Upper lobe of left lung (tissue), 6 donors: ENCODE measurements at regions not wholly inside any gene's neighbourhood (a gene's known extent, or its start where the extent isn't known, plus 50 kb on each side); places are given as distances from the start of the nearest gene placed in this dataset.
"Not testable (repeated sequence)": the region's sequence is repeated elsewhere in the genome, so short reads cannot be mapped to it uniquely, and the experiment has no call there.

ENCODE experiments used
- ATAC-seq, 2 donors: fragments of 200-7000 bp; cut with Tn5 transposase; one replicate each; pipeline ENCODE4 v1.9.1; 2022; ENCODE audit warnings: mild to moderate bottlenecking in 2 of 2, moderate library complexity in 2 of 2; ENCODE audit not compliant: low FRiP score in 2 of 2
- DNase-seq, 2 donors: peaks; one replicate each; pipeline ENCODE4 v3.0.0-alpha.2; 2019 to 2020
- H3K27ac ChIP-seq, 4 donors: fragments of 200-600 bp; sonication (generic); one replicate each; pipeline ENCODE4 v1.5.1; 2016 to 2019
- H3K27me3 ChIP-seq, 4 donors: fragments of 200-600 bp; sonication (generic); one replicate each; pipeline ENCODE4 v1.5.1; 2017 to 2019
- H3K36me3 ChIP-seq, 4 donors: fragments of 200-600 bp; sonication (generic); one replicate each; pipeline ENCODE4 v1.5.1; 2016 to 2019
- H3K4me1 ChIP-seq, 4 donors: fragments of 200-600 bp; sonication (generic); one replicate each; pipeline ENCODE4 v1.5.1; 2018 to 2019
- H3K4me3 ChIP-seq, 4 donors: fragments of 200-600 bp; sonication (generic); one replicate each; pipeline ENCODE4 v1.5.1; 2017 to 2019; ENCODE audit warnings: mild to moderate bottlenecking in 2 of 4, moderate library complexity in 1 of 4
- H3K9me3 ChIP-seq, 4 donors: fragments of 200-600 bp; sonication (generic); one replicate each; pipeline ENCODE4 v1.5.1; 2018 to 2019
- CTCF ChIP-seq, 6 experiments: fragments of 450-650 bp in 4 of 6; fragments of 200-600 bp in 2 of 6; sonication (generic) in 2 of 6; IDR thresholded peaks; one replicate each; pipeline ENCODE4 v1.5.1; 2016 to 2019; ENCODE audit warnings: antibody characterized with exemption in 6 of 6
- EP300 ChIP-seq, 4 donors: sonication (generic); formaldehyde crosslinking; IDR thresholded peaks; one replicate each; pipeline ENCODE4 v1.5.1; 2017; ENCODE audit warnings: antibody characterized with exemption in 4 of 4, control low read depth in 2 of 4
- POLR2A ChIP-seq, 4 donors: fragments of 450-650 bp; IDR thresholded peaks; one replicate each; pipeline ENCODE4 v1.5.1; 2016 to 2017; ENCODE audit warnings: antibody characterized with exemption in 4 of 4, mild to moderate bottlenecking in 2 of 4
- POLR2AphosphoS5 ChIP-seq, 2 donors: sonication (generic); formaldehyde crosslinking; IDR thresholded peaks; one replicate each; pipeline ENCODE4 v1.5.1; 2017; ENCODE audit warnings: antibody characterized with exemption in 2 of 2
- WGBS, 2 donors: methylation state at CpG; one replicate each; pipeline ENCODE4 v1.1.5; 2017 to 2018; 5-methylcytosine and 5-hydroxymethylcytosine counted together
- donor health status: DM: no; HTN: no; CAD: no; lungs with moderate emphysema.
- donor health status: DM: no; HTN: yes; CAD: no; lungs with severe emphysema.

DNA sequence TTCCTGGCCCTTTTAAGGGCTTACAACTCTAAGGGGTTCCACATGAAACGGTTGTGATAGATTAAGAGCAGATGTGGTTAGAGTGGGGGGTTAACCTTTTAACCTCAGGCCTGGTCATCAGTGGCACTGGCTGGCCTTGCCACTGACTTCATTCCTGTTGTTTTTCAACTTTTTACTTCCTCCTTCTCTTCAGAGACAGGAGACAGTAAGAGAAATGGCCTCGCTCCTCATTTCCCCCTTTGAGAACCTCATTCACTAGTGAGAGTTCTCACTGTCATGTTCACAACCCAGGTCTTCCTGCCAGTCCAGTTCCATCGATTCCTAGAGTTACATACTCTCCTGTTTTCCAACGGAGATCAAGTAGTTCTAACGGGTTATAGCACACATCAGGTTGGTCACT lies 101.6 kb upstream of the SLC1A4 start:
- no peaks in the 10 kb centered on the region for H3K4me1 ChIP-seq
- 95 to 97% methylated on average over 5 of the region's 5 CpGs for WGBS, 2 donors
- H3K9me3 ChIP-seq, result peaks cover 0 to 8% (median 0%) of the 10 kb centered on the region in 4 donors
- no peaks in the 10 kb centered on the region for H3K36me3 ChIP-seq
- no peak overlapping the region for H3K4me3 ChIP-seq
- no peak for ATAC-seq
- no peak overlapping the region for H3K27ac ChIP-seq
- DNase-seq, result no peak
- TF ChIP-seq CTCF (IDR thresholded peaks at IDR 0.05) (no peak), EP300 (IDR thresholded peaks at IDR 0.05) (no peak), POLR2A (IDR thresholded peaks at IDR 0.05) (no peak)
- H3K27me3 ChIP-seq, result no peaks in the 10 kb centered on the region

DNA sequence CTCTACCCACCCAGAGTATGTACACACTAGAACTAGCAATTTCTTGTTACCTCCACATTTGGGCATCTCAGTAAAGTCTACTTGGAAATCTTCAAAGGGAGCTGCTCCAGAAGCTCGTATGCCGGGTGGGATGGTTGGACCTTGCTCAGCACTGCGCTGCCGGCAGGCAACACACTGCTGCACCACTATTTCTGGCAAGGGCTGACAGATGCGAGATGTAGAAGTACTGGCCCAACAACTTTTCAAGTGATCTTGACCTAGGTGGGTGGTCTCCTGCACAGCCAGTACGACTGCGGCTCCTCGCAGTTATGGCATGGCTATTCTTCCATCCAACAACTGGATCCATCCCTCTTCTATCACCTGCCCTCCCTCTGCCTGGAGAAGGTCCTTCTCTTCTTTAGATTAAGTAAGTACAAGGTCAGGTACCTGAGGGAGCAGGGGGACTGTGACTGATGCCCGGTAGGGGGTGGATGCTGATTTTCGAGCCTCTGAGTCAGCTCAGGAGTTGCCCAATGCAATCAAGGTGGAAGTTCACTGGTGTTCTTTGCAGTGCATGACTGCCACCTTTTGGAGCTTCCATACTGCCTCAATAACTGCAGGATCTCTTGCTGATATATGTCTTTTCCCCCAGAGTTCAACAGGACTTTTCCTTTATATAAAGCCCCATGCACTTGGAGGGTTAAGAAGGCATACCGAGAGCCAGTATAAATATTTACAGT lies 100.4 kb upstream of the SLC1A4 start:
- H3K4me3 ChIP-seq, result no peak overlapping the region
- H3K36me3 ChIP-seq, result no peaks in the 10 kb centered on the region
- no peak overlapping the region for H3K27ac ChIP-seq
- peaks cover 0 to 8% (median 0%) of the 10 kb centered on the region in 4 donors for H3K9me3 ChIP-seq
- TF ChIP-seq POLR2A (IDR thresholded peaks at IDR 0.05), result no peak
- TF ChIP-seq CTCF (IDR thresholded peaks at IDR 0.05), result peak in 3 of 6 experiments; percentile 14 to 48 (median 17)
- ATAC-seq, result peak in 1 of 2 donors; percentile 39
- DNase-seq, result peak in 1 of 2 donors; percentile 56
- H3K27me3 ChIP-seq, result no peaks in the 10 kb centered on the region
- 59 to 71% methylated on average over 10 to 11 of the region's 11 CpGs for WGBS, 2 donors
- H3K4me1 ChIP-seq, result no peaks in the 10 kb centered on the region

DNA sequence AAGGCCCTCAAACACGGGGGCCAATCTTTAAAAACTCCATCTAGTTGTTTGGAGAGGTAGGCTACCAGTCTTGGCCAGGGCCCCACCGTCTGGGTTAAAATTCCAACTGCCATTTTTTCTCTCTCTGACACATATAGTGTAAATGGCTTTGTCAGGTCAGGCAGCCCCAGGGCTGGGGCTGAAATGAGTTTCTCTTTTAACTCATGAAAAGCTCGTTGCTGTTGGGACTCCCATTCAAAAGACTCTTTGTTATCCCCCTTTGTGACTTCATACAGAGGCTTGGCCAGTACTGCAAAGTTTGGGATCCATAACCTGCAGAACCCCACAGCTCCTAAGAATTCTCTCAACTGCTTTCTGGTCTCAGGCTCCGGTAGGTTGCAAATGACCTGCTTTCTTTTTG lies 99.4 kb upstream of the SLC1A4 start:
- no peak overlapping the region for H3K4me3 ChIP-seq
- 80 to 86% methylated on average over 4 of the region's 4 CpGs for WGBS, 2 donors
- peaks cover 0 to 8% (median 0%) of the 10 kb centered on the region in 4 donors for H3K9me3 ChIP-seq
- no peaks in the 10 kb centered on the region for H3K36me3 ChIP-seq
- no peak for DNase-seq
- TF ChIP-seq POLR2AphosphoS5 (IDR thresholded peaks at IDR 0.05), result no peak
- TF ChIP-seq CTCF (IDR thresholded peaks at IDR 0.05), result no peak
- TF ChIP-seq POLR2A (IDR thresholded peaks at IDR 0.05), result no peak
- TF ChIP-seq EP300 (IDR thresholded peaks at IDR 0.05), result no peak
- no peaks in the 10 kb centered on the region for H3K27me3 ChIP-seq
- H3K4me1 ChIP-seq, result no peaks in the 10 kb centered on the region
- no peak overlapping the region for H3K27ac ChIP-seq
- no peak for ATAC-seq

DNA sequence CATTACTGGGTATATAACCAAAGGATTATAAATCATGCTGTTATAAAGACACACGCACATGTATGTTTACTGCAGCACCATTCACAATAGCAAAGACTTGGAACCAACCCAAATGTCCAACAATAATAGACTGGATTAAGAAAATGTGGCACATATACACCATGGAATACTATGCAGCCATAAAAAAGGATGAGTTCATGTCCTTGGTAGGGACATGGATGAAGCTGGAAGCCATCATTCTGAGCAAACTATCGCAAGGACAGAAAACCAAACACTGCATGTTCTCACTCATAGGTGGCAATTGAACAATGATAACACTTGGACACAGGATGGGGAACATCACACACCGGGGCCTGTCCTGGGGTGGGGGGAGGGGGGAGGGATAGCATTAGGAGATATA lies 92.6 kb upstream of the SLC1A4 start:
- not testable (repeated sequence) for H3K27me3 ChIP-seq, H3K4me3 ChIP-seq, H3K36me3 ChIP-seq, ATAC-seq, H3K9me3 ChIP-seq, H3K27ac ChIP-seq, DNase-seq, H3K4me1 ChIP-seq
- 84 to 88% methylated on average over 2 to 3 of the region's 3 CpGs for WGBS, 2 donors

DNA sequence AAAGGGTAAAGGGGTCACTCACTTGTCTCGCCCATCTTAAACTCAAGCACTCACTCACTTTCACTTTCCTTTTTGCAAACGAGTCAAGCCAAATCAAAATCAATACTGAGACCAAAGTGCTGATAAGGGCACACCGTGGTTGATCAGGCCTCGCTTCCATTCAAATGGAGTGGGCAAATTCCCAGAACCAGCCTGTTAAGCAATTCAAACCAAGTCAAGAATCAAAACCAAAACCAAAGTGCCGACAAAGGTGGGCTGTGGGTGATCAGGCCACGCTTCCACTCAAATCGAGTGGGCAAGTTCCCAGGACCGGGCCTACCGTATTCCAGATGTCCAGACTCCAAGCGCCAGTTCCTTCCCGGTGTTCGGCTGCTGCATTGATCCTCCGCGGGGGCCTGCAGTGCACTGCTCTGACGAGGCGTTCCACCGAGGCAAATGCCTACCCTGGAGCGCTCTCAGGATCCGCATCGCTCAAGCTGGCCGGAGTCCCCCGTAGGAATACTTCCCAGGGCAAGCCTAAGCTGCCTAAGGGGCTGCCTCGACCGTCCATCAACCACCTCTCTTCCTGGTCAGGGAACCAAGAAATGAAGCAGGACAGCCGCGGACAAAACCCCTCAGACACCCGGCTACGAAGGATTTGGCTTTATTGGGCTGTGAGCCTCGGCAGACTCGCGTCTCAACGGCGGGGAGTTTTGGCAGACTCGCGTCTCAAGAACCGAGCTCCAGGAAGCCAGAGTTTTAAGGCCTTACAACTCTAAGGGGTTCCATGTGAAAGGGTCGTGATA lies 89.9 kb upstream of the SLC1A4 start:
- WGBS, 2 donors, result 88 to 90% methylated on average over 33 of the region's 37 CpGs
- H3K27me3 ChIP-seq, result no peaks in the 10 kb centered on the region
- H3K27ac ChIP-seq, result no peak overlapping the region
- peak in 1 of 2 donors; percentile 46 for DNase-seq
- H3K4me3 ChIP-seq, result no peak overlapping the region
- no peaks in the 10 kb centered on the region for H3K36me3 ChIP-seq
- no peak for TF ChIP-seq POLR2A (IDR thresholded peaks at IDR 0.05)
- no peak for TF ChIP-seq POLR2AphosphoS5 (IDR thresholded peaks at IDR 0.05)
- no peak for TF ChIP-seq CTCF (IDR thresholded peaks at IDR 0.05)
- TF ChIP-seq EP300 (IDR thresholded peaks at IDR 0.05), result no peak
- peaks cover 4 to 5% (median 4%) of the 10 kb centered on the region in 4 donors for H3K4me1 ChIP-seq
- H3K9me3 ChIP-seq, result no peaks in the 10 kb centered on the region
- ATAC-seq, result no peak

DNA sequence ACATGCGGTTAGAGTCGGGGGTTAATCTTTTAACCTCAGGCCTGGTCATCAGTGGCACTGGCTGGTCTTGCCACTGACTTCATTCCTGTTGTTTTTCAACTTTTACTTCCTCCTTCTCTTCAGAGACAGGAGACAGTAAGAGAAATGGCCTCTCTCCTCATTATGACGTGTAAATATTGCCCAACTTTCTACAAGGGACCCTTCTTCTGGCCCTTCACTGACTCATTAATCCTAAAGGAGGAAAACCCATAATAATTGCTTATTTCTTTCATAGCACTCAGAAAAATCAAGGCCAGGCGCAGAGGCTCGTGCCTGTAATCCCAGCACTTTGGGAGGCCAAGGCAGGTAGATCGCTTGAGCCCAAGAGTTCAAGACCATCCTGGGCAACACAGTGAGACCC lies 89.3 kb upstream of the SLC1A4 start:
- WGBS, 2 donors, result 80 to 92% methylated on average over 6 of the region's 6 CpGs
- H3K36me3 ChIP-seq, H3K27ac ChIP-seq, H3K27me3 ChIP-seq, ATAC-seq, H3K9me3 ChIP-seq, DNase-seq, H3K4me3 ChIP-seq: not testable (repeated sequence)
- H3K4me1 ChIP-seq, result peaks cover 8 to 11% (median 10%) of the 10 kb centered on the region in 4 donors
